ENCODE measurements at regions not wholly inside any gene's neighbourhood (a gene's known extent, or its start where the extent isn't known, plus 50 kb on each side); places are given as distances from the start of the nearest gene placed in this dataset.

- peaks cover 0 to 4% (median 0%) of the 10 kb centered on the region in 3 donors for H3K9me3 Mint-ChIP-seq
- no peak overlapping the region for H3K27ac Mint-ChIP-seq
- no peaks in the 10 kb centered on the region for H3K27me3 Mint-ChIP-seq
- no peaks in the 10 kb centered on the region for H3K36me3 Mint-ChIP-seq
- H3K4me3 Mint-ChIP-seq, result no peak overlapping the region
- H3K4me1 Mint-ChIP-seq, result no peaks in the 10 kb centered on the region
These were observed 350.6 kb upstream of the NCAM2 start for GRCh38 chr21:20647607-20648006.

- no peak overlapping the region for H3K27ac Mint-ChIP-seq
- no peaks in the 10 kb centered on the region for H3K27me3 Mint-ChIP-seq
These were observed 349.0 kb upstream of the NCAM2 start for GRCh38 chr21:20649231-20649630.

GRCh38 chr21:20652846-20653245 is 345.4 kb upstream of the NCAM2 start:
- peaks cover 0 to 4% (median 0%) of the 10 kb centered on the region in 3 donors for H3K9me3 Mint-ChIP-seq
- H3K27me3 Mint-ChIP-seq, result no peaks in the 10 kb centered on the region
- H3K4me1 Mint-ChIP-seq, result no peaks in the 10 kb centered on the region
- no peaks in the 10 kb centered on the region for H3K36me3 Mint-ChIP-seq
- no peak overlapping the region for H3K27ac Mint-ChIP-seq
- H3K4me3 Mint-ChIP-seq, result no peak overlapping the region

More at GRCh38 chr21:20649231-20649630, 349.0 kb upstream of the NCAM2 start:
- H3K36me3 Mint-ChIP-seq, result no peaks in the 10 kb centered on the region
- no peaks in the 10 kb centered on the region for H3K4me1 Mint-ChIP-seq
- peaks cover 0 to 4% (median 0%) of the 10 kb centered on the region in 3 donors for H3K9me3 Mint-ChIP-seq
- no peak overlapping the region for H3K4me3 Mint-ChIP-seq

- no peaks in the 10 kb centered on the region for H3K36me3 Mint-ChIP-seq
- no peak overlapping the region for H3K4me3 Mint-ChIP-seq
- H3K9me3 Mint-ChIP-seq, result peaks cover 1 to 7% (median 3%) of the 10 kb centered on the region in 3 donors
- no peak overlapping the region for H3K27ac Mint-ChIP-seq
- no peaks in the 10 kb centered on the region for H3K27me3 Mint-ChIP-seq
- H3K4me1 Mint-ChIP-seq, result no peaks in the 10 kb centered on the region
These were observed 337.0 kb upstream of the NCAM2 start for GRCh38 chr21:20661246-20661645.

- H3K27ac Mint-ChIP-seq, result no peak overlapping the region
- H3K4me1 Mint-ChIP-seq, result no peaks in the 10 kb centered on the region
- H3K9me3 Mint-ChIP-seq, result peaks cover 1 to 9% (median 5%) of the 10 kb centered on the region in 3 donors
- H3K27me3 Mint-ChIP-seq, result no peaks in the 10 kb centered on the region
- no peak overlapping the region for H3K4me3 Mint-ChIP-seq
- no peaks in the 10 kb centered on the region for H3K36me3 Mint-ChIP-seq
These were observed 336.3 kb upstream of the NCAM2 start for GRCh38 chr21:20661745-20662422.

- no peaks in the 10 kb centered on the region for H3K27me3 Mint-ChIP-seq
- peaks cover 1 to 9% (median 5%) of the 10 kb centered on the region in 3 donors for H3K9me3 Mint-ChIP-seq
These were observed 335.7 kb upstream of the NCAM2 start for GRCh38 chr21:20662514-20662913.

GRCh38 chr21:20667931-20668330 is 330.3 kb upstream of the NCAM2 start:
- Mint-ChIP-seq H3K27me3 (no peaks in the 10 kb centered on the region), H3K27ac (no peak overlapping the region), H3K4me3 (no peak overlapping the region), H3K36me3 (no peaks in the 10 kb centered on the region), H3K9me3 (peaks cover 1 to 17% (median 11%) of the 10 kb centered on the region in 3 donors), H3K4me1 (no peaks in the 10 kb centered on the region)

More at GRCh38 chr21:20662514-20662913, 335.7 kb upstream of the NCAM2 start:
- Mint-ChIP-seq H3K36me3 (no peaks in the 10 kb centered on the region), H3K4me1 (no peaks in the 10 kb centered on the region), H3K27ac (no peak overlapping the region), H3K4me3 (no peak overlapping the region)

- H3K4me1 Mint-ChIP-seq, result no peaks in the 10 kb centered on the region
These were observed 312.7 kb upstream of the NCAM2 start for GRCh38 chr21:20685475-20685874.

GRCh38 chr21:20698585-20698984 is 299.6 kb upstream of the NCAM2 start:
- no peaks in the 10 kb centered on the region for H3K27me3 Mint-ChIP-seq
- no peak overlapping the region for H3K27ac Mint-ChIP-seq
- no peaks in the 10 kb centered on the region for H3K36me3 Mint-ChIP-seq
- no peaks in the 10 kb centered on the region for H3K4me1 Mint-ChIP-seq
- H3K4me3 Mint-ChIP-seq, result no peak overlapping the region
- H3K9me3 Mint-ChIP-seq, result peaks cover 3 to 8% (median 7%) of the 10 kb centered on the region in 3 donors

More at GRCh38 chr21:20685475-20685874, 312.7 kb upstream of the NCAM2 start:
- Mint-ChIP-seq H3K36me3 (no peaks in the 10 kb centered on the region), H3K27me3 (no peaks in the 10 kb centered on the region), H3K27ac (no peak overlapping the region), H3K4me3 (no peak overlapping the region), H3K9me3 (peaks cover 0 to 18% (median 2%) of the 10 kb centered on the region in 3 donors)

- Mint-ChIP-seq H3K27me3 (no peaks in the 10 kb centered on the region), H3K9me3 (peaks cover 3 to 7% (median 6%) of the 10 kb centered on the region in 3 donors), H3K36me3 (no peaks in the 10 kb centered on the region), H3K4me3 (no peak overlapping the region), H3K27ac (no peak overlapping the region), H3K4me1 (no peaks in the 10 kb centered on the region)
These were observed 297.0 kb upstream of the NCAM2 start for GRCh38 chr21:20701235-20701634.

- H3K27me3 Mint-ChIP-seq, result no peaks in the 10 kb centered on the region
- no peak overlapping the region for H3K27ac Mint-ChIP-seq
- H3K4me3 Mint-ChIP-seq, result no peak overlapping the region
- H3K36me3 Mint-ChIP-seq, result no peaks in the 10 kb centered on the region
- H3K9me3 Mint-ChIP-seq, result peaks cover 3 to 7% (median 4%) of the 10 kb centered on the region in 3 donors
- H3K4me1 Mint-ChIP-seq, result no peaks in the 10 kb centered on the region
These were observed 295.0 kb upstream of the NCAM2 start for GRCh38 chr21:20703112-20703767.

- H3K27me3 Mint-ChIP-seq, result no peaks in the 10 kb centered on the region
These were observed 277.6 kb upstream of the NCAM2 start for GRCh38 chr21:20720623-20721022.

GRCh38 chr21:20721151-20721550 is 277.1 kb upstream of the NCAM2 start:
- peaks cover 2 to 14% (median 3%) of the 10 kb centered on the region in 3 donors for H3K9me3 Mint-ChIP-seq
- H3K4me1 Mint-ChIP-seq, result peaks cover 0 to 1% (median 0%) of the 10 kb centered on the region in 3 donors
- H3K27ac Mint-ChIP-seq, result no peak overlapping the region
- H3K36me3 Mint-ChIP-seq, result no peaks in the 10 kb centered on the region
- no peaks in the 10 kb centered on the region for H3K27me3 Mint-ChIP-seq
- H3K4me3 Mint-ChIP-seq, result no peak overlapping the region

More at GRCh38 chr21:20720623-20721022, 277.6 kb upstream of the NCAM2 start:
- Mint-ChIP-seq H3K9me3 (peaks cover 2 to 11% (median 3%) of the 10 kb centered on the region in 3 donors), H3K36me3 (no peaks in the 10 kb centered on the region), H3K4me3 (no peak overlapping the region), H3K4me1 (peaks cover 0 to 1% (median 0%) of the 10 kb centered on the region in 3 donors), H3K27ac (no peak overlapping the region)

GRCh38 chr21:20728691-20729090 is 269.5 kb upstream of the NCAM2 start:
- H3K36me3 Mint-ChIP-seq, result no peaks in the 10 kb centered on the region
- no peaks in the 10 kb centered on the region for H3K4me1 Mint-ChIP-seq
- H3K9me3 Mint-ChIP-seq, result peaks cover 0 to 14% (median 2%) of the 10 kb centered on the region in 3 donors
- no peak overlapping the region for H3K4me3 Mint-ChIP-seq
- H3K27ac Mint-ChIP-seq, result no peak overlapping the region
- no peaks in the 10 kb centered on the region for H3K27me3 Mint-ChIP-seq

GRCh38 chr21:20729376-20729775 is 268.8 kb upstream of the NCAM2 start:
- peaks cover 0 to 14% (median 2%) of the 10 kb centered on the region in 3 donors for H3K9me3 Mint-ChIP-seq
- no peak overlapping the region for H3K4me3 Mint-ChIP-seq
- no peaks in the 10 kb centered on the region for H3K36me3 Mint-ChIP-seq
- no peak overlapping the region for H3K27ac Mint-ChIP-seq
- H3K4me1 Mint-ChIP-seq, result no peaks in the 10 kb centered on the region
- no peaks in the 10 kb centered on the region for H3K27me3 Mint-ChIP-seq

Measured in IgD-negative memory B cell (primary cell).